ENCODE measurements at regions not wholly inside any gene's neighbourhood (a gene's known extent, or its start where the extent isn't known, plus 50 kb on each side); places are given as distances from the start of the nearest gene placed in this dataset.
"Not testable (repeated sequence)": the region's sequence is repeated elsewhere in the genome, so short reads cannot be mapped to it uniquely, and the experiment has no call there.

DNA sequence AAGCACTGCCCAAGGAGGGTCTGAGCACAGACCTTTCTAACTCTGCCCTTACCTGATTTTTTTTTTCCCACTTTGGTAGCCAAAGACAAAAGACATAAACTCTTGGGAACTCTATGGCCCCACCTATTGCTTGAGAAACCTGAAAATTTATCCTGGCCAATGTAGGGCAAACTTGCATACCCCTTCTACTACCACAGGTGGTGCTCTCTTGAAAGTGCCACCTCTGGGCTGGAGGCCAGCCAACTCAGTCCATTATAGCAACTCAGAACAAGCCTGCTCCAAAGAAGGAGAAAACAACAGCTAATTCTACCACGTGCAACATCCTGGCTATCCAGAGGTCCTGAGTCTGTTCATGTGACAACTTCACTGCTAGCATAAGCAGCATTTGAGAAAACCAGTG lies 55.7 kb upstream of the ABCD2 start:
- no CpG with 5 or more reads among the region's 1 CpG for WGBS (ENCODE audit: extremely low coverage, insufficient coverage, low lambda C conversion rate)
- Histone ChIP-seq H3K56ac (ENCODE audit: low read length) (no peak overlapping the region), H3K4ac (ENCODE audit: low read depth, low read length) (no peak overlapping the region), H2BK5ac (ENCODE audit: low read length) (no peak overlapping the region), H3K27me3 (ENCODE audit: insufficient read depth, low read length, poor library complexity) (no peaks in the 10 kb centered on the region), H2AK5ac (ENCODE audit: low read length) (no peak overlapping the region), H3K4me3 (ENCODE audit: low read length) (no peak overlapping the region), H3K4me2 (ENCODE audit: low read length) (no peak overlapping the region), H4K5ac (ENCODE audit: low read length) (no peak overlapping the region), H3K79me2 (ENCODE audit: control insufficient read depth, insufficient read depth, low read length) (no peaks in the 10 kb centered on the region), H2BK15ac (replicated peaks; ENCODE audit: low read depth) (no peak overlapping the region), H3K36me3 (ENCODE audit: control insufficient read depth, insufficient read depth, low read length) (no peaks in the 10 kb centered on the region), H3K79me1 (ENCODE audit: low read length) (no peaks in the 10 kb centered on the region), H3K27ac (ENCODE audit: low read depth, low read length) (no peak overlapping the region), H3K9ac (ENCODE audit: low read length) (no peak overlapping the region), H3K4me1 (ENCODE audit: control insufficient read depth, low read depth, low read length) (no peaks in the 10 kb centered on the region), H3K18ac (ENCODE audit: low read length) (no peak overlapping the region), H3K23ac (ENCODE audit: low read length) (no peak overlapping the region), H2BK120ac (ENCODE audit: low read depth, low read length) (no peak overlapping the region), H4K8ac (ENCODE audit: low read depth, low read length) (no peak overlapping the region)
- DNase-seq = peak; percentile 21

DNA sequence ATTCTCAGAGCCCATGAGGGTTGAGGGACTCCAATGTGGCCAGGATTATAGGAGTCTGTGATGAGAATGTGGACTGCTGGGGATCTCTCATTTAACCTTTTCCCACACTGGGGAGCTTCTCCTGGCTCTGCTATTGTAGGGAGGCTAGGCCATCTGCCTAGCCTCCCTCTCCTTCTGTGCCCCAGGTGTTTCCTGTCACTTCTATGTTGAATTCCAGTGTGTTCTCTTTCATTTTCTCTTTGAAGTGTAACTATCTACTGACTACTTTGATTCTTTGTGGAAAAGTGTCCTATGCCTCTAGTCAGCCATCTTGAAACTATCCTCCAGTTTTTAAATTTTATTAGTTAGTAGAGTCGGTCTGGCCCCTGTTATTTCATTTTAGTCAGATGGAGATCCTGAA lies 53.4 kb upstream of the ABCD2 start:
- Histone ChIP-seq H3K79me2 (ENCODE audit: control insufficient read depth, insufficient read depth, low read length) (no peaks in the 10 kb centered on the region), H3K9ac (ENCODE audit: low read length) (no peak overlapping the region), H3K4me1 (ENCODE audit: control insufficient read depth, low read depth, low read length) (no peaks in the 10 kb centered on the region), H2BK15ac (replicated peaks; ENCODE audit: low read depth) (no peak overlapping the region), H3K4me3 (ENCODE audit: low read length) (no peak overlapping the region), H3K36me3 (ENCODE audit: control insufficient read depth, insufficient read depth, low read length) (no peaks in the 10 kb centered on the region), H3K18ac (ENCODE audit: low read length) (no peak overlapping the region), H4K8ac (ENCODE audit: low read depth, low read length) (no peak overlapping the region), H3K23ac (ENCODE audit: low read length) (no peak overlapping the region), H2BK5ac (ENCODE audit: low read length) (no peak overlapping the region), H3K27me3 (ENCODE audit: insufficient read depth, low read length, poor library complexity) (no peaks in the 10 kb centered on the region), H3K79me1 (ENCODE audit: low read length) (no peaks in the 10 kb centered on the region), H3K27ac (ENCODE audit: low read depth, low read length) (no peak overlapping the region), H2BK120ac (ENCODE audit: low read depth, low read length) (no peak overlapping the region), H3K4ac (ENCODE audit: low read depth, low read length) (no peak overlapping the region), H3K4me2 (ENCODE audit: low read length) (no peak overlapping the region), H4K5ac (ENCODE audit: low read length) (no peak overlapping the region), H2AK5ac (ENCODE audit: low read length) (no peak overlapping the region), H3K56ac (ENCODE audit: low read length) (no peak overlapping the region)
- WGBS (ENCODE audit: extremely low coverage, insufficient coverage, low lambda C conversion rate) = no CpG with 5 or more reads among the region's 1 CpG
- no peak for DNase-seq

DNA sequence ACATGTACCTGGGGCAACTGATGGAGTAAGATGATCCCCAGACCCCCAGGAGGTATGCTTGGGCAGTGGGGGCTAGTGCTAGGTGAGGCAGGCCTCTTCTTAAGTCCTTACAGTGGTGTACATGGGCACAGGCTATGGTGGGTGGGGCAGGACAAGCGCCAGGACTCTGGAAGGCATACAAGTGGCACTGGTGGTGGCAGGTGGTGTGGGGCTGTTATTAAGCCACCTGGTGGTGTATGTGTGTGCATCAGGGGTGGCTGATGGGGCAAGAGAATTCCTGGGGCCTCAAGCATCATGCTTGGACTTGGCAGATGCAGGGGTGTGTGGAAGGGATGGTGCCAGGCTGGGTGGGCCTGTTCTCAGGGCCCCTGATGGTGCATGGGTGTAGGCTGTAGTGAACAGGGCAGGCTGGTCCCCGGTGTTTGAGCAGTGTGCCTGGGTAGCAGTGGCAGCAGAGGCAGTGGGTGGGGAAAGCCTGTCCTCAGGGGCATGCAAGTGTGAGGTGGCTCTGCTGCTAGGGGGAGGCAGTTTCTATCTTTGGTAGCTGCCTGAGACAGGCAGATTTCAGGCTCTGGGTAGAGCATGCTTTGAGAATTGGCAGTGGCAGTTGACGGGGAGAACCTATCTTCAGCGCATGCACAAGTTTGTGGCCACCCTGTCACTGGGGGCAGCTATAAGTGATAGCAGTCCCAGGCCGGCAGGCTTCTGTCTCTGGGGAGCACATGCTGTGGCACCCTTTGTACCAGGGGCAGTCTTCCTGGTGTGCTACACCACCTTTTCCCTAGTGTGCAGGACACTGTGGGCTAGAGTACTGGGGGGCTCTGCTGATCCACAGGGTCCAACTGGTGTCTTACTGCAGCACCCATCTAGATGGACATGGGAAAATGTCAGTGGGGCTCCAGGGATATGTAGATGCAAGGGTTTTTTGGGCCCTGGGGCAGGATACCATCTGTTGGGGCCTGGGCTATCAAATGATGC lies 52.6 kb upstream of the ABCD2 start:
- Histone ChIP-seq H3K4ac (ENCODE audit: low read depth, low read length) (no peak overlapping the region), H3K18ac (ENCODE audit: low read length) (no peak overlapping the region), H3K4me2 (ENCODE audit: low read length) (no peak overlapping the region), H3K56ac (ENCODE audit: low read length) (no peak overlapping the region), H3K79me1 (ENCODE audit: low read length) (no peaks in the 10 kb centered on the region), H3K4me1 (ENCODE audit: control insufficient read depth, low read depth, low read length) (no peaks in the 10 kb centered on the region), H2AK5ac (ENCODE audit: low read length) (no peak overlapping the region), H3K79me2 (ENCODE audit: control insufficient read depth, insufficient read depth, low read length) (no peaks in the 10 kb centered on the region), H3K36me3 (ENCODE audit: control insufficient read depth, insufficient read depth, low read length) (no peaks in the 10 kb centered on the region), H3K23ac (ENCODE audit: low read length) (no peak overlapping the region), H3K27ac (ENCODE audit: low read depth, low read length) (no peak overlapping the region), H2BK120ac (ENCODE audit: low read depth, low read length) (no peak overlapping the region), H2BK5ac (ENCODE audit: low read length) (no peak overlapping the region), H3K27me3 (ENCODE audit: insufficient read depth, low read length, poor library complexity) (no peaks in the 10 kb centered on the region), H3K4me3 (ENCODE audit: low read length) (no peak overlapping the region), H3K9ac (ENCODE audit: low read length) (no peak overlapping the region), H4K8ac (ENCODE audit: low read depth, low read length) (no peak overlapping the region), H2BK15ac (replicated peaks; ENCODE audit: low read depth) (no peak overlapping the region), H4K5ac (ENCODE audit: low read length) (no peak overlapping the region)
- WGBS (ENCODE audit: extremely low coverage, insufficient coverage, low lambda C conversion rate) = no CpG with 5 or more reads among the region's 5 CpGs
- no peak for DNase-seq

- H3K23ac ChIP-seq (ENCODE audit: low read length); H3K79me2 ChIP-seq (ENCODE audit: control insufficient read depth, insufficient read depth, low read length); H3K4me2 ChIP-seq (ENCODE audit: low read length); H3K56ac ChIP-seq (ENCODE audit: low read length); H3K4me3 ChIP-seq (ENCODE audit: low read length); H4K5ac ChIP-seq (ENCODE audit: low read length); H3K4me1 ChIP-seq (ENCODE audit: control insufficient read depth, low read depth, low read length); H3K18ac ChIP-seq (ENCODE audit: low read length); H3K36me3 ChIP-seq (ENCODE audit: control insufficient read depth, insufficient read depth, low read length); H3K9ac ChIP-seq (ENCODE audit: low read length); H3K27me3 ChIP-seq (ENCODE audit: insufficient read depth, low read length, poor library complexity); H3K27ac ChIP-seq (ENCODE audit: low read depth, low read length); H2BK5ac ChIP-seq (ENCODE audit: low read length); H3K4ac ChIP-seq (ENCODE audit: low read depth, low read length); H4K8ac ChIP-seq (ENCODE audit: low read depth, low read length); H2BK120ac ChIP-seq (ENCODE audit: low read depth, low read length); H2BK15ac ChIP-seq (replicated peaks; ENCODE audit: low read depth); H3K79me1 ChIP-seq (ENCODE audit: low read length); H2AK5ac ChIP-seq (ENCODE audit: low read length): not testable (repeated sequence)
- peak; percentile 23 for DNase-seq
- no CpG with 5 or more reads among the region's 7 CpGs for WGBS (ENCODE audit: extremely low coverage, insufficient coverage, low lambda C conversion rate)
These were observed 49.9 kb upstream of the ABCD2 start for GRCh38 chr12:39669539-39669938.

Data from mesendoderm (in vitro differentiated cells).